Central memory CD8-positive, alpha-beta T cell (primary cell): ENCODE measurements at regions not wholly inside any gene's neighbourhood (a gene's known extent, or its start where the extent isn't known, plus 50 kb on each side); places are given as distances from the start of the nearest gene placed in this dataset.

Source experiments
- ATAC-seq: fragments of 150-1000 bp; cut with Tn5 transposase; replicated peaks from 2 replicates; pipeline ENCODE4 v1.10.0; 2022; ENCODE audit warnings: mild to moderate bottlenecking, moderate FRiP score, moderate number of reproducible peaks; ENCODE audit not compliant: poor library complexity, severe bottlenecking; ENCODE audit errors: extremely low read depth
- DNase-seq, 2 donors: peaks; one replicate each; pipeline ENCODE4 v3.0.0; 2021; ENCODE audit warnings: low spot score in 2 of 2
- H3K27ac Mint-ChIP-seq: one replicate; pipeline ENCODE4 v1.8.0; 2022; ENCODE audit warnings: low read depth, mild to moderate bottlenecking, moderate library complexity, mixed read lengths
- H3K27me3 Mint-ChIP-seq: one replicate; pipeline ENCODE4 v1.8.0; 2022; ENCODE audit warnings: mixed read lengths
- H3K36me3 Mint-ChIP-seq: one replicate; pipeline ENCODE4 v1.8.0; 2022; ENCODE audit warnings: mild to moderate bottlenecking, moderate library complexity, mixed read lengths; ENCODE audit not compliant: insufficient read depth
- H3K4me1 Mint-ChIP-seq: one replicate; pipeline ENCODE4 v1.8.0; 2022; ENCODE audit warnings: mixed read lengths
- H3K4me3 Mint-ChIP-seq: one replicate; pipeline ENCODE4 v1.8.0; 2022; ENCODE audit warnings: mild to moderate bottlenecking, moderate library complexity, mixed read lengths
- H3K9me3 Mint-ChIP-seq: one replicate; pipeline ENCODE4 v1.8.0; 2022; ENCODE audit warnings: mixed read lengths

- Mint-ChIP-seq H3K4me3 (no peak overlapping the region), H3K36me3 (no peaks in the 10 kb centered on the region), H3K4me1 (no peaks in the 10 kb centered on the region), H3K27ac (no peak overlapping the region), H3K9me3 (peaks cover 4% of the 10 kb centered on the region), H3K27me3 (peaks cover 12% of the 10 kb centered on the region)
- no peak for ATAC-seq
- DNase-seq = no peak
Measured at GRCh38 chr4:149933883-149934282, 118.2 kb upstream of the IQCM start.

- Mint-ChIP-seq H3K9me3 (no peaks in the 10 kb centered on the region), H3K27me3 (peaks cover 14% of the 10 kb centered on the region), H3K4me3 (no peak overlapping the region), H3K36me3 (no peaks in the 10 kb centered on the region), H3K27ac (no peak overlapping the region), H3K4me1 (no peaks in the 10 kb centered on the region)
- DNase-seq (no peak), ATAC-seq (no peak)
Measured at GRCh38 chr4:149949381-149949780, 128.9 kb upstream of the DCLK2 start.

- no peaks in the 10 kb centered on the region for H3K4me1 Mint-ChIP-seq
- no peak overlapping the region for H3K27ac Mint-ChIP-seq
- H3K27me3 Mint-ChIP-seq = peaks cover 14% of the 10 kb centered on the region
- H3K36me3 Mint-ChIP-seq = no peaks in the 10 kb centered on the region
- ATAC-seq (no peak), DNase-seq (no peak)
- no peak overlapping the region for H3K4me3 Mint-ChIP-seq
- no peaks in the 10 kb centered on the region for H3K9me3 Mint-ChIP-seq
Measured at GRCh38 chr4:149951152-149951900, 126.9 kb upstream of the DCLK2 start.

- DNase-seq (no peak), ATAC-seq (no peak)
- Mint-ChIP-seq H3K4me3 (no peak overlapping the region), H3K27ac (no peak overlapping the region), H3K9me3 (no peaks in the 10 kb centered on the region), H3K36me3 (no peaks in the 10 kb centered on the region), H3K4me1 (no peaks in the 10 kb centered on the region), H3K27me3 (peaks cover 14% of the 10 kb centered on the region)
Measured at GRCh38 chr4:149952101-149952500, 126.1 kb upstream of the DCLK2 start.

GRCh38 chr4:149952716-149953115 is 125.5 kb upstream of the DCLK2 start:
- H3K4me3 Mint-ChIP-seq = no peak overlapping the region
- peaks cover 14% of the 10 kb centered on the region for H3K27me3 Mint-ChIP-seq
- no peaks in the 10 kb centered on the region for H3K9me3 Mint-ChIP-seq
- ATAC-seq (no peak), DNase-seq (no peak)
- H3K36me3 Mint-ChIP-seq = no peaks in the 10 kb centered on the region
- no peak overlapping the region for H3K27ac Mint-ChIP-seq
- no peaks in the 10 kb centered on the region for H3K4me1 Mint-ChIP-seq

- H3K4me3 Mint-ChIP-seq = no peak overlapping the region
Measured at GRCh38 chr4:149955780-149956390, 122.4 kb upstream of the DCLK2 start.

GRCh38 chr4:149956678-149957077 is 121.6 kb upstream of the DCLK2 start:
- H3K27ac Mint-ChIP-seq = no peak overlapping the region
- DNase-seq (no peak), ATAC-seq (no peak)
- H3K9me3 Mint-ChIP-seq = no peaks in the 10 kb centered on the region
- H3K4me1 Mint-ChIP-seq = no peaks in the 10 kb centered on the region
- H3K27me3 Mint-ChIP-seq = peaks cover 14% of the 10 kb centered on the region
- H3K4me3 Mint-ChIP-seq = no peak overlapping the region
- H3K36me3 Mint-ChIP-seq = no peaks in the 10 kb centered on the region

More at GRCh38 chr4:149955780-149956390, 122.4 kb upstream of the DCLK2 start:
- Mint-ChIP-seq H3K27me3 (peaks cover 14% of the 10 kb centered on the region), H3K4me1 (no peaks in the 10 kb centered on the region), H3K36me3 (no peaks in the 10 kb centered on the region), H3K9me3 (no peaks in the 10 kb centered on the region), H3K27ac (no peak overlapping the region)
- ATAC-seq (no peak), DNase-seq (no peak)

GRCh38 chr4:149961876-149962597 is 116.2 kb upstream of the DCLK2 start:
- H3K27me3 Mint-ChIP-seq = peaks cover 37% of the 10 kb centered on the region
- no peak overlapping the region for H3K27ac Mint-ChIP-seq

GRCh38 chr4:149964001-149964796 is 114.0 kb upstream of the DCLK2 start:
- Mint-ChIP-seq H3K36me3 (no peaks in the 10 kb centered on the region), H3K4me3 (no peak overlapping the region), H3K4me1 (no peaks in the 10 kb centered on the region), H3K9me3 (no peaks in the 10 kb centered on the region), H3K27me3 (peaks cover 40% of the 10 kb centered on the region), H3K27ac (no peak overlapping the region)
- ATAC-seq = no peak
- no peak for DNase-seq

More at GRCh38 chr4:149961876-149962597, 116.2 kb upstream of the DCLK2 start:
- no peaks in the 10 kb centered on the region for H3K4me1 Mint-ChIP-seq
- DNase-seq = no peak
- no peaks in the 10 kb centered on the region for H3K36me3 Mint-ChIP-seq
- no peaks in the 10 kb centered on the region for H3K9me3 Mint-ChIP-seq
- H3K4me3 Mint-ChIP-seq = no peak overlapping the region
- ATAC-seq = no peak

GRCh38 chr4:149965206-149965605 is 113.0 kb upstream of the DCLK2 start:
- Mint-ChIP-seq H3K36me3 (no peaks in the 10 kb centered on the region), H3K4me3 (no peak overlapping the region), H3K4me1 (no peaks in the 10 kb centered on the region), H3K27ac (no peak overlapping the region), H3K27me3 (peaks cover 46% of the 10 kb centered on the region), H3K9me3 (no peaks in the 10 kb centered on the region)
- ATAC-seq = no peak
- no peak for DNase-seq

GRCh38 chr4:149972407-149972806 is 105.8 kb upstream of the DCLK2 start:
- ATAC-seq (no peak), DNase-seq (no peak)
- H3K27ac Mint-ChIP-seq = no peak overlapping the region
- H3K36me3 Mint-ChIP-seq = no peaks in the 10 kb centered on the region
- H3K4me1 Mint-ChIP-seq = no peaks in the 10 kb centered on the region
- peaks cover 35% of the 10 kb centered on the region for H3K27me3 Mint-ChIP-seq
- H3K4me3 Mint-ChIP-seq = no peak overlapping the region
- H3K9me3 Mint-ChIP-seq = no peaks in the 10 kb centered on the region

GRCh38 chr4:149973181-149973580 is 105.1 kb upstream of the DCLK2 start:
- peaks cover 35% of the 10 kb centered on the region for H3K27me3 Mint-ChIP-seq
- H3K4me3 Mint-ChIP-seq = no peak overlapping the region
- no peaks in the 10 kb centered on the region for H3K4me1 Mint-ChIP-seq
- no peaks in the 10 kb centered on the region for H3K36me3 Mint-ChIP-seq
- H3K27ac Mint-ChIP-seq = no peak overlapping the region
- H3K9me3 Mint-ChIP-seq = no peaks in the 10 kb centered on the region
- no peak for DNase-seq
- no peak for ATAC-seq
